ENCODE measurements at regions not wholly inside any gene's neighbourhood (a gene's known extent, or its start where the extent isn't known, plus 50 kb on each side); places are given as distances from the start of the nearest gene placed in this dataset.

- no peak for DNase-seq
Measured at GRCh38 chr11:104522123-104522522, 358.2 kb upstream of the PDGFD start.

- no peak for DNase-seq
Measured at GRCh38 chr11:104510169-104510568, 346.2 kb upstream of the PDGFD start.

GRCh38 chr11:104490182-104490581, 326.2 kb upstream of the PDGFD start:
- no peak for DNase-seq

GRCh38 chr11:104488561-104488960, 324.6 kb upstream of the PDGFD start:
- DNase-seq = no peak

GRCh38 chr11:104487046-104487806, 323.3 kb upstream of the PDGFD start:
- DNase-seq = peak; percentile 3

- DNase-seq = no peak
Measured at GRCh38 chr11:104484804-104485554, 321.0 kb upstream of the PDGFD start.

- DNase-seq = no peak
Measured at GRCh38 chr11:104476898-104477297, 313.0 kb upstream of the PDGFD start.

GRCh38 chr11:104476454-104476853, 312.5 kb upstream of the PDGFD start:
- DNase-seq = no peak

GRCh38 chr11:104467404-104467803, 303.5 kb upstream of the PDGFD start:
- no peak for DNase-seq

GRCh38 chr11:104465321-104465720, 301.4 kb upstream of the PDGFD start:
- no peak for DNase-seq

GRCh38 chr11:104464691-104465090, 300.7 kb upstream of the PDGFD start:
- no peak for DNase-seq

- DNase-seq = no peak
Measured at GRCh38 chr11:104462341-104462740, 298.4 kb upstream of the PDGFD start.

GRCh38 chr11:104451197-104451893, 287.4 kb upstream of the PDGFD start:
- DNase-seq = no peak

GRCh38 chr11:104443387-104443786, 279.4 kb upstream of the PDGFD start:
- DNase-seq = no peak

- no peak for DNase-seq
Measured at GRCh38 chr11:104442321-104442720, 278.4 kb upstream of the PDGFD start.

- DNase-seq = no peak
Measured at GRCh38 chr11:104435494-104435893, 271.5 kb upstream of the PDGFD start.

- DNase-seq = no peak
Measured at GRCh38 chr11:104433751-104434150, 269.8 kb upstream of the PDGFD start.

GRCh38 chr11:104432981-104433380, 269.0 kb upstream of the PDGFD start:
- DNase-seq = no peak

GRCh38 chr11:104432526-104432925, 268.6 kb upstream of the PDGFD start:
- no peak for DNase-seq

GRCh38 chr11:104422324-104422944, 258.5 kb upstream of the PDGFD start:
- DNase-seq = no peak

- DNase-seq = no peak
Measured at GRCh38 chr11:104410336-104410735, 246.4 kb upstream of the PDGFD start.

- no peak for DNase-seq
Measured at GRCh38 chr11:104408630-104409029, 244.7 kb upstream of the PDGFD start.

- DNase-seq = no peak
Measured at GRCh38 chr11:104405277-104405676, 241.3 kb upstream of the PDGFD start.
